ENCODE measurements at regions not wholly inside any gene's neighbourhood (a gene's known extent, or its start where the extent isn't known, plus 50 kb on each side); places are given as distances from the start of the nearest gene placed in this dataset.

- TF ChIP-seq, protein P1, sequence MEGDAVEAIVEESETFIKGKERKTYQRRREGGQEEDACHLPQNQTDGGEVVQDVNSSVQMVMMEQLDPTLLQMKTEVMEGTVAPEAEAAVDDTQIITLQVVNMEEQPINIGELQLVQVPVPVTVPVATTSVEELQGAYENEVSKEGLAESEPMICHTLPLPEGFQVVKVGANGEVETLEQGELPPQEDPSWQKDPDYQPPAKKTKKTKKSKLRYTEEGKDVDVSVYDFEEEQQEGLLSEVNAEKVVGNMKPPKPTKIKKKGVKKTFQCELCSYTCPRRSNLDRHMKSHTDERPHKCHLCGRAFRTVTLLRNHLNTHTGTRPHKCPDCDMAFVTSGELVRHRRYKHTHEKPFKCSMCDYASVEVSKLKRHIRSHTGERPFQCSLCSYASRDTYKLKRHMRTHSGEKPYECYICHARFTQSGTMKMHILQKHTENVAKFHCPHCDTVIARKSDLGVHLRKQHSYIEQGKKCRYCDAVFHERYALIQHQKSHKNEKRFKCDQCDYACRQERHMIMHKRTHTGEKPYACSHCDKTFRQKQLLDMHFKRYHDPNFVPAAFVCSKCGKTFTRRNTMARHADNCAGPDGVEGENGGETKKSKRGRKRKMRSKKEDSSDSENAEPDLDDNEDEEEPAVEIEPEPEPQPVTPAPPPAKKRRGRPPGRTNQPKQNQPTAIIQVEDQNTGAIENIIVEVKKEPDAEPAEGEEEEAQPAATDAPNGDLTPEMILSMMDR (IDR thresholded peaks at IDR 0.05), result no peak
- TF ChIP-seq POLR2A (IDR thresholded peaks at IDR 0.05), result no peak
Measured at GRCh38 chr10:129233351-129234148, 233.5 kb upstream of the MGMT start.
